Activated CD8-positive, alpha-beta T cell treated with anti-CD3 and anti-CD28 coated beads for 36 hours (primary cell): ENCODE measurements at regions not wholly inside any gene's neighbourhood (a gene's known extent, or its start where the extent isn't known, plus 50 kb on each side); places are given as distances from the start of the nearest gene placed in this dataset.

Source experiments
- ATAC-seq: fragments of 200-7000 bp; cut with Tn5 transposase; one replicate; pipeline ENCODE4 v1.10.0; 2021; ENCODE audit warnings: mild to moderate bottlenecking, moderate library complexity
- CTCF ChIA-PET: fragments of 350-600 bp; sonication (Branson Sonifier 250); formaldehyde crosslinking; loops from one replicate; lab custom pipeline; 2021; ENCODE audit warnings: antibody characterized with exemption; lab: Charles Lee
- POLR2A ChIA-PET: fragments of 350-600 bp; sonication (Branson Sonifier 250); formaldehyde crosslinking; loops from one replicate; lab custom pipeline; 2021; ENCODE audit warnings: antibody characterized with exemption; lab: Charles Lee
- DNase-seq: peaks from one replicate; pipeline ENCODE4 v3.0.0-alpha.2; 2020
- H3K27ac Mint-ChIP-seq: one replicate; pipeline ENCODE4 v1.8.0; 2021; ENCODE audit warnings: mild to moderate bottlenecking, mixed read lengths
- H3K27me3 Mint-ChIP-seq: one replicate; pipeline ENCODE4 v1.8.0; 2021; ENCODE audit warnings: mixed read lengths
- H3K36me3 Mint-ChIP-seq: one replicate; pipeline ENCODE4 v1.8.0; 2021; ENCODE audit warnings: low read depth, mixed read lengths
- H3K4me1 Mint-ChIP-seq: one replicate; pipeline ENCODE4 v1.8.0; 2021; ENCODE audit warnings: low read depth, mixed read lengths
- H3K4me3 Mint-ChIP-seq: one replicate; pipeline ENCODE4 v1.8.0; 2021; ENCODE audit warnings: mild to moderate bottlenecking, moderate library complexity, mixed read lengths
- H3K9me3 Mint-ChIP-seq: one replicate; pipeline ENCODE4 v1.8.0; 2021; ENCODE audit warnings: mixed read lengths
- CTCF ChIP-seq: fragments of 200-600 bp; IDR thresholded peaks from one replicate; pipeline ENCODE4 v1.8.0; 2022; ENCODE audit warnings: antibody characterized with exemption, mild to moderate bottlenecking
- intact Hi-C: fragments of 100-400 bp; cut with micrococcal nuclease; formaldehyde crosslinking; loops from one replicate; pipeline ENCODE4 v1.10.0; 2022

- Mint-ChIP-seq H3K9me3 (peaks cover 4% of the 10 kb centered on the region), H3K27me3 (no peaks in the 10 kb centered on the region), H3K36me3 (no peaks in the 10 kb centered on the region), H3K4me1 (no peaks in the 10 kb centered on the region), H3K27ac (no peak overlapping the region), H3K4me3 (no peak overlapping the region)
- intact Hi-C loops: no loop called here
- POLR2A ChIA-PET: no interaction called here
- no peak for DNase-seq
- no peak for TF ChIP-seq CTCF
- CTCF ChIA-PET: no interaction called here
- no peak for ATAC-seq
These were observed 332.8 kb downstream of the ELAVL2 start for GRCh38 chr9:23493219-23493618.

- H3K27ac Mint-ChIP-seq: no peak overlapping the region
- ChIA-PET POLR2A (no interaction called here), CTCF (no interaction called here)
- DNase-seq: no peak
- H3K27me3 Mint-ChIP-seq: no peaks in the 10 kb centered on the region
- peaks cover 4% of the 10 kb centered on the region for H3K9me3 Mint-ChIP-seq
- TF ChIP-seq CTCF: no peak
- intact Hi-C loops: no loop called here
- no peaks in the 10 kb centered on the region for H3K4me1 Mint-ChIP-seq
- H3K4me3 Mint-ChIP-seq: no peak overlapping the region
- no peak for ATAC-seq
- no peaks in the 10 kb centered on the region for H3K36me3 Mint-ChIP-seq
These were observed 329.4 kb downstream of the ELAVL2 start for GRCh38 chr9:23496489-23497136.

GRCh38 chr9:23497137-23497504 is 328.9 kb downstream of the ELAVL2 start:
- ATAC-seq: no peak
- H3K4me1 Mint-ChIP-seq: no peaks in the 10 kb centered on the region
- ChIA-PET POLR2A (no interaction called here), CTCF (no interaction called here)
- H3K27ac Mint-ChIP-seq: no peak overlapping the region
- no peak for TF ChIP-seq CTCF
- H3K4me3 Mint-ChIP-seq: no peak overlapping the region
- no peaks in the 10 kb centered on the region for H3K27me3 Mint-ChIP-seq
- H3K36me3 Mint-ChIP-seq: no peaks in the 10 kb centered on the region
- no peak for DNase-seq
- H3K9me3 Mint-ChIP-seq: peaks cover 4% of the 10 kb centered on the region
- intact Hi-C loops: no loop called here

GRCh38 chr9:23502004-23502403 is 324.0 kb downstream of the ELAVL2 start:
- Mint-ChIP-seq H3K4me3 (no peak overlapping the region), H3K4me1 (no peaks in the 10 kb centered on the region), H3K27ac (no peak overlapping the region), H3K9me3 (peaks cover 8% of the 10 kb centered on the region), H3K36me3 (no peaks in the 10 kb centered on the region), H3K27me3 (no peaks in the 10 kb centered on the region)
- CTCF ChIA-PET: no interaction called here
- no peak for DNase-seq
- no peak for TF ChIP-seq CTCF
- ATAC-seq: no peak
- POLR2A ChIA-PET: no interaction called here
- intact Hi-C loops: no loop called here

- CTCF ChIA-PET: no interaction called here
- no peaks in the 10 kb centered on the region for H3K4me1 Mint-ChIP-seq
- H3K27me3 Mint-ChIP-seq: no peaks in the 10 kb centered on the region
- TF ChIP-seq CTCF: no peak
- no peak overlapping the region for H3K27ac Mint-ChIP-seq
- no peak for ATAC-seq
- POLR2A ChIA-PET: no interaction called here
- intact Hi-C loops: no loop called here
- H3K9me3 Mint-ChIP-seq: peaks cover 8% of the 10 kb centered on the region
- no peak for DNase-seq
- no peak overlapping the region for H3K4me3 Mint-ChIP-seq
- H3K36me3 Mint-ChIP-seq: no peaks in the 10 kb centered on the region
These were observed 303.1 kb downstream of the ELAVL2 start for GRCh38 chr9:23522952-23523351.
